Rectal smooth muscle tissue (tissue), 1 donor: ENCODE measurements at regions not wholly inside any gene's neighbourhood (a gene's known extent, or its start where the extent isn't known, plus 50 kb on each side); places are given as distances from the start of the nearest gene placed in this dataset.
A peak's percentile ranks its signal among the peaks of the same experiment; 100 is the strongest.
"Not testable (repeated sequence)": the region's sequence is repeated elsewhere in the genome, so short reads cannot be mapped to it uniquely, and the experiment has no call there.

ENCODE experiments used
- H3K27ac ChIP-seq: one replicate; pipeline ENCODE4 v1.7.0; 2013; ENCODE audit warnings: low read depth, low read length, inconsistent platforms
- H3K27me3 ChIP-seq: one replicate; pipeline ENCODE4 v1.7.0; 2013; ENCODE audit warnings: low read length; ENCODE audit not compliant: control insufficient read depth, insufficient read depth
- H3K36me3 ChIP-seq: one replicate; pipeline ENCODE4 v1.7.0; 2013; ENCODE audit warnings: low read length; ENCODE audit not compliant: control insufficient read depth, insufficient read depth
- H3K4me1 ChIP-seq: one replicate; pipeline ENCODE4 v1.7.0; 2013; ENCODE audit warnings: low read length; ENCODE audit not compliant: control insufficient read depth, insufficient read depth
- H3K4me3 ChIP-seq: one replicate; pipeline ENCODE4 v1.7.0; 2013; ENCODE audit warnings: low read length
- H3K9ac ChIP-seq: one replicate; pipeline ENCODE4 v1.7.0; 2013; ENCODE audit warnings: low read length

DNA sequence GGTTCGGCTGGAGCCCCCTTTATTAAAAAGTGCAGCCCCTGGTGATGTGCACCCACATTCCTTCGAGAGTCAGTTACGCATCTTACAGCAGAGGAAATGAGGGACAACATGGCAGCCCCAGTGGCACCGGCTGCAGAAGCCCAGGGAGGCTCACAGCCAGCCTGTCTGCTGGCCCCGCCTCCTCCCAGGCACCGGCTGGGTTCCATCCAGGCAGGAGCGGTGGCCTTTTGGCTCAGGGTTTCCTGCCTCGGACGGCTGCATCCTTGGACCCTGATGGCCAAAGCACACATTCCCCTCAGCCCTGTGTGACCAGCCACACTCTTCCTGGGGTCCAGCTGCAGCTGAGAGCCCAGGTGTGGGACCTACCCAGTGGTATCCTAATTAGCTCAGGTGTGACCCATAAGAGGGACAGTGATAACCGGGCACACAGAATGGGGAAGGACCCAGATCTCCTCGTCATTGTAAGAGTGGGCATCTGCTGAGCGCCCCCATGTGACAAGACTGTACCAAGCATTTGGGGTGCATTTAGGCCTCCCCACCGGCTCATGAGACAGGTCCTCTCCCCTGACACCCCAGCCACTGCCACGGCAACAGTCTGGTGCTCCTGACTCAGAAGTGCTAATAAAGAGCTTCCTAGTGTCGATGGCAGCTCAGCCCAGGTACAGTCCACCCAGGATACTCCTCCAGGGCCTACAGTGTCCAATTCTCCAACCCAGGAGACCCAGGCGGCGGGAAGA is 63.3 kb upstream of the CHST15 start:
- Histone ChIP-seq H3K27me3 (no peaks in the 10 kb centered on the region), H3K4me1 (peaks cover 29% of the 10 kb centered on the region), H3K9ac (no peak overlapping the region), H3K36me3 (no peaks in the 10 kb centered on the region), H3K27ac (no peak overlapping the region), H3K4me3 (no peak overlapping the region)

DNA sequence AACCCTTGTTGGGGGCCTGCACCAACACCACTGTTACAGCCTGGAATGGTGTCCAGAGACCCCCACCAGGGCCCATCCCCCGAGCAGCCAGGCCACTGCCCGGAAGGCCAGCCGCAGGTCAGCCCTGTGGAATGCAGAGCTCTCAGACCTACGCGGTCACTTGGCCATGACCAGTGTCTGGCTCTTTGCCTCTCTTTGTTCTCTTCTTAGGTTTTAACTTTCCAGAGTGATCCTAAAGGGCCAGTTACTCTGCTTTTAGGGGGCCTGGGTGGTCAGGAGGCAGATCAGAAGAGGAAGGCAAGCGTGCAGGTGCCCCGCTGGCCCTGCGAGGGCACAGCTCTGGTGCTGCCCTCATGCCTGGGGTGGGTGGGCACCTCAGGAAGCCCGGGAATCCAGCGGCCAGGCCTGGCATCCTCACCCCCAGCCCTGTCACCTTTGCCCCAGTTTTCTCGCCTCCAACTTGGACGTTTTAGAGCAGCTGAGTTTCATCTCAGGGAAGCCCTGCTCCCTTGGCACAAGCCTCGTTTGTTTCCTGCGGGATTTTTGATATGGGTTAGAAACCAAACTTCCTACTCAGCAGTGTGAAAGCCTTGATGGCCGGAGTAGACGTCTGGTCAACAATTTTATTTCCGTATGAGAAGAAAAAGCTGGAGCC is 62.5 kb upstream of the CHST15 start:
- Histone ChIP-seq H3K4me1 (peaks cover 29% of the 10 kb centered on the region), H3K27ac (no peak overlapping the region), H3K27me3 (no peaks in the 10 kb centered on the region), H3K4me3 (no peak overlapping the region), H3K36me3 (no peaks in the 10 kb centered on the region), H3K9ac (no peak overlapping the region)

DNA sequence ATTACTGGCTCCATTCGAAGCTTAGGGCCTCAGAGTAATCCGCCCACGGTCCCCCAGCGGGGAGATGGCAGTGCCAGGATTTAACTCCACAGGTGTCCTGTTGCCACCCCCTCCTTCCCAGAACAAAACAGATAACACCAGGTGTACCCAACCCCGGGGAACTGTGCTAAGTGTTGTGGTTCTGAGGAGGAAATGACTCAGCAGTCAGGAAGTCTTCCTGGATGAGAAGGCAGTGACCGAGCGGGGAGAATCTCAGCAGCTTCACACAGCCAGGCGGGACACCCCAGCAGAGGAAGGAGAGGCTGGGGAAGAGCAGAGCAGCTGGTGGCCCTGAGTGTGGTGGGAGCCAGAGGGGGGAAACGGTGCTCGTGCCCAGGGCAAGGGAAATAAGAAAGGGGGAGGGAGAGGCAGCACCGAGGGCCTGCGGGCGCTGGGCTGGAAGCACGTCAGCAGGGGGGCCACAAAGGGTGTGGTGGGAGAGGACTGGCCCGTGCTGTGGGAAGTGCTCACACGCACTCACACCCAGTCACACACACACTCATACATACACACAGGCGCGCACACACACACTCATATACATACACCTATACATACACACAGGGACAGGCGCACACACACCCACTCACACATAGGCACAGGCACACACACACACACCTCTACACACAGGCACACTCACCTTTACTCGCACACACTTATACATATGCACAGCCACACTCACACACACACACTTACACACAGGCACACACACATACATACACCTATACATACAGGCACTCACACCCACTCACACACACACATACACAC is 59.8 kb upstream of the CHST15 start:
- Histone ChIP-seq H3K36me3 (no peaks in the 10 kb centered on the region), H3K4me3 (peak overlapping the region; percentile 4), H3K4me1 (peaks cover 35% of the 10 kb centered on the region), H3K27ac (peak overlapping the region; percentile 71), H3K9ac (no peak overlapping the region), H3K27me3 (no peaks in the 10 kb centered on the region)

DNA sequence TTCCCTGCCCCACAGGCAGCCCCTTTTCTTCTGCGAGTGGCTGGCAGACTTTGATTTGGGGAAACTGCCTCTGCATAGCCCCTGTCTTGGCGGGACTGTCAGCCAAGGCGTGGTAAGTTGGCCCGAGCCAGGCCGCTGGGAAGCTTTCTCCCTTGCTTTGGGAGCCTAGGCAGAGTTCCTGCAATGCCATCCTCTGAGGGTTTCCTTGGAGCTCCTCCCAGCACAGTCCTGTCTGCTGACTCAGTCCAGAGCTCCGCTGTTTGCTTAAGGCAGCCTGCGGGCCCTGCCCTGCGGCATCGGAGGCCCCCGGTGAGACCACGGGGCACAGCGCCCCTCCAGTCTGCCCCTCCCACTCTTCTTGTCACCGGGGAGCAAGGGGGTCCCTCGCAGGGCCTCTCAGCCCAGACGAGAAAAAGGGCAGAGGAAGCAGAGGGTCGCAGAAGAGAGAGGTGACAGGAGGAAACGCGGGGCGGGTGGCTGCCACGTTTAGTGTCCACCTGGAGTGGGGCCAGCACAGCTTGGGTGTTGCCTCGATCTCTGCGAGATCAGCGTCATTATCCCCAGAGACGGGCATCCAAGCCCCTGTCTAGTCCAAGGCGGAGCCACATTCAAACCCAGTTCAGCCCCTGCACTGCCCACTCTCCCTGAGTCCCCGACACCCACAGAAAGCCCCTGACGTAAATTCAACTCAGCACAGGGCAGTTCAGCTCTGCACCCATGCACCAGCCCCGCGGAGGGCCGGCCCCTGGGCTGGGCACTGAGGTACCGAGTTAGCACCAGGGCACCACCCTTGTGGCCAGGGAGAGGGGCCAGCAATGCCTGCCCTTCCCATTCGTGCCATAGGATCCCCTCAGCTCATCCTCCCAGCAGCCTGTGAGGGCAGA is 59.0 kb upstream of the CHST15 start:
- H3K9ac ChIP-seq: no peak overlapping the region
- H3K27ac ChIP-seq: peak overlapping the region; percentile 71
- H3K4me1 ChIP-seq: peaks cover 33% of the 10 kb centered on the region
- H3K4me3 ChIP-seq: peak overlapping the region; percentile 22
- no peaks in the 10 kb centered on the region for H3K36me3 ChIP-seq
- no peaks in the 10 kb centered on the region for H3K27me3 ChIP-seq

DNA sequence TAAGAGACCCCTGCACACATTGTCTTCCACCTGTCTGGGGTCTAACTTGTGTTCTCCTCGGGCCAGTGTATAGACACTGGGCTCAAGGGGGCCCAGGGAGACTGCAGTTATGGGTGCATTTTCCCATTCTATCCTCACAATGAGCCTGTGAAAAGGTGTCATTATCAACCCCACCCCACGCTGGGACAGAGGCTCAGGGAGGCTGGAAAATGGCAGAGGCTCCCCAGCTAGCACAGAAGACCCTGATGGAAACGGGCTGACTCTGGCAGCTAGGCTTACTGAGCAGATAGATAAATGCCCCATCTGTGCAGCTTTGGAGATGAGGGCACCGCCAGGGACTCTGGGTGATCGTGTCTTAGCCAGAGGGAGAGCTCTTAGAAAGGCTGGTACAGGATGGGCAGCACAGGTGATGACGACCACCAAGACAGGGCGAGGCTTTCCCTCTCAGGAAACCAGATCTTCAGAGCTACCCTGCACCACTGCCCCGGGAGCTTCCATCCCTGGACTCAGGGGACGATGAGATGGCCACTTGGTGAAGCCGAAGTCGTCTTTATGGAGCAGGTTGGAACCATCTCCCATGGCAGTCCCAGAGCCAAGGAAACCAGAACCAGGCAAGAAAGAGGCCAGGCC is 58.2 kb upstream of the CHST15 start:
- Histone ChIP-seq H3K27me3 (no peaks in the 10 kb centered on the region), H3K4me1 (peaks cover 25% of the 10 kb centered on the region), H3K9ac (no peak overlapping the region), H3K36me3 (no peaks in the 10 kb centered on the region), H3K4me3 (no peak overlapping the region), H3K27ac (peak overlapping the region; percentile 71)

DNA sequence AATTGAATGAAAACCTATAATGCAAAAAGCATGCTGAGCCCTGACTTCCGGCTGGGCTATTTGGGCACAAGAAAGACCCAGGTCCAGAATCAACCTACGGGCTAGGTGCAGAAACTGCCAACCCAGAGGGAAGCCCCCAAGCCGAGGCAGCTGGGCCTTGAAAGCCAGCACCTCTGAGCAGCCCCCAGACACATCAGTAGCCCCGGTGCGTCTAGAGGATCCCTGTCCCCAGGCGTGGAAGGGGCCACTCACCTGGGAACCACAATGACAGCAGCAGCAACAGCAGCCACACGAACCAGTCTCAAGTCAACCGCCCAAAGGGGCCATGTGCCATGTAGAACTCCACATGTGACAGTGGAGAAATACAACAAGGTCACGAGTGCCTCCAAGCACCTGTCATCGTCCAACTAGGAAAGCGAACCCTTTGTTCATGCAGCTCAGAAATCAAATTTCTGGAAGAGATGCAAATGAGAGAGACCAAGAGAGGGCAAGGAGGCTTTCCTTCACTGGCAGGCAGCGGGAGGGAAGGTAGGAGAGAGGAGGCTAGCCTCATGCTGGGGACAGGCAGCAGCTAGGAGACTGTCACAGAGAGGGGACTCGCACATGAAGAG is 57.5 kb upstream of the CHST15 start:
- H3K27ac ChIP-seq: no peak overlapping the region
- H3K4me3 ChIP-seq: no peak overlapping the region
- H3K4me1 ChIP-seq: peaks cover 20% of the 10 kb centered on the region
- no peaks in the 10 kb centered on the region for H3K27me3 ChIP-seq
- H3K36me3 ChIP-seq: no peaks in the 10 kb centered on the region
- no peak overlapping the region for H3K9ac ChIP-seq

DNA sequence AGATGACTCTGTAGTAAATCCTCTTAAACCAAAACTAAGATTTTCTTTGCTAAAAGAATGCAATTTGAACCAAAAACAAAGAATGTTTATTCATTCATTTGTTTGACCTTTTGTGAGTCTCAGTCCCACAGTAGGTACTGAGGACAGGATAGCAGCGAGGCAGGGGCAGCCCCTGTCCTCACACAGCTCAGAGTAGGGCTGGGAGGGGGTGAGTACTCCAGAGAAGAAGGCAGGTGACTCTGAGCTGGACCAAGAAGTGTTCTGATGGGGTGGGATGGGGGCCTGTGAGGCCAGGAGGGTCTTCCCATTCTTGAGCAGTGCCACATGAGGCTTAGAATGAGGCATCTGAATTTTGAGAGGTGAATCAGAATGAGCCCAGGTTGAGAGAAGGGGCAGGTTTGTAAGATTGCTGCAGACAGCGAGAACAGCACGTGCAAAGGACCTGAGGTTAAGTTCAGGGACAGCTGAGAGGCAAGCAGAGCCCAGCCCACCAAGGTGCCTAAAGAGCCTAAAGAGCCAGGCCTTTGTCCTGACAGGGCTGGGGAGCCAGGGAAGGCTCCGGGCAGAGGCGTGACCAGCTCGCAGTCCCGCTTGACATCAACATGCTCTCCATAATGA is 56.9 kb upstream of the CHST15 start:
- Histone ChIP-seq H3K9ac (no peak overlapping the region), H3K4me1 (peaks cover 19% of the 10 kb centered on the region), H3K27me3 (no peaks in the 10 kb centered on the region), H3K4me3 (no peak overlapping the region), H3K27ac (no peak overlapping the region), H3K36me3 (no peaks in the 10 kb centered on the region)

DNA sequence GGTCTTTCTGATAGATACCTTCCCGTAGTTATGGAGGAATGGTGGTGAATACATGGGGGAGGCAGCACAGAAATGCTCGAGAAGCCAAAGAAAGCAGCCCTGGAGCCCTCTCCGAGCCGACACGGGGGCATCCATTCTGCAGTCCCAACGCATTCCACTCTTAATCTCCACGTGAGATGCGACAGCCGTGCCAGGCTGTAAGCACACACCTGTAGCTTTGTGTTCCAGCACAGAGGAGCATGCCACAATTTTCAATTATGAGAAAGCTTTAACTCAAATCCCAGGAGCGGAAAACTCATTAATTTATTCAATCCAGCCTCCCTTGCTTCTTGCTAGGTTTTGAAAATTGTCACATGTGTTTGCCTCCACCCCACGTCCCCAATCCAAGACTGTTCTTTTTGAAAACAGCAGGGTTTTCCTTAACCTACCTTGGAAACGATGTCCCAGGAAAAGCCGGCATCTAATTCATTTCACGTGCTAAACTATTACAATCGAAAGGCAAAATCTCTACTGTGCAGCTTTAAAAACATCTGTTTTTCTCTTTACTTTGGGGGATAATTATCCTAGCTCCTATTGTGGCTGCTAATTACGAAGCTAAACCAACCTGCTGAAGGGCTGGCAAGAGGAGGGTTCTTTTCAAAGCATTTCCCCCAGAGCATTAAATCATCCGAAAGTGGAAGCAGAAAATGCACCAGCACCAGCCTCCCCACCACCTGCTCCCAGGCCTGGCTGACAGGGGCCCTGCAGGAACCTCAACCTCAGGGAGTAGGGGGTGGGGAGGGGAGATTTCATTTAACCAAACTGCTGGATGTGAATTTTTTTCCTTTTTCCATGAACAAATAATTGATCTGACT is 56.0 kb upstream of the CHST15 start:
- Histone ChIP-seq H3K4me1 (peaks cover 19% of the 10 kb centered on the region), H3K36me3 (no peaks in the 10 kb centered on the region), H3K9ac (no peak overlapping the region), H3K27ac (no peak overlapping the region), H3K4me3 (peak overlapping the region; percentile 28), H3K27me3 (no peaks in the 10 kb centered on the region)

DNA sequence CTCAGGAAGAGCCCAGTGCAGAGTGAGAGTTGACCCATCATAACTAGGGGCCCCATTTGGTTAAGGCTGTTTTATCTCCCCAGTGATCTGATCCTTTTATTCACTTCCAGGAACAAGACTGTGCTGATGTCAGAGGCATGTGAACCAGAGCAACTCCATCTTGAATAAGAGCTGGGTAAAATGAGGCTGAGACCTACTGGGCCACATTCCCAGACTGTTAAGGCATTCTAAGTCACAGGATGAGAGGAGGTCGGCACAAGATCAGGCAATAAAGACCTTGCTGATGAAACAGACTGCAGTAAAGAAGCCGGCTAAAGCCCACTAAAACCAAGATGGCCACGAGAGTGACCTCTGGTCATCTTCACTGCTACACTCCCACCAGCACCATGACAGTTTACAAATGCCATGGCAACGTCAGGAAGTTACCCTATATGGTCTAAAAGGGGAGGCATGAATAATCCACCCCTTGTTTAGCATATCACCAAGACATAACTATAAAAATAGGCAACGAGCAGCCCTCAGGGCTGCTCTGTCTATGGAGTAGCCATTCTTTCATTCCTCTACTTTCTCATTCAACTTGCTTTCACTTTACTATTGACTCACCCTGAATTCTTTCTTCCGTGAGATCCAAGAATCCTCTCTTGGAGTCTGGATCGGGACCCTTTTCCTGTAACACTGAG is 55.3 kb upstream of the CHST15 start:
- not testable (repeated sequence) for H3K36me3 ChIP-seq, H3K27me3 ChIP-seq, H3K27ac ChIP-seq, H3K9ac ChIP-seq
- Histone ChIP-seq H3K4me1 (peaks cover 19% of the 10 kb centered on the region), H3K4me3 (peak overlapping the region; percentile 28)

DNA sequence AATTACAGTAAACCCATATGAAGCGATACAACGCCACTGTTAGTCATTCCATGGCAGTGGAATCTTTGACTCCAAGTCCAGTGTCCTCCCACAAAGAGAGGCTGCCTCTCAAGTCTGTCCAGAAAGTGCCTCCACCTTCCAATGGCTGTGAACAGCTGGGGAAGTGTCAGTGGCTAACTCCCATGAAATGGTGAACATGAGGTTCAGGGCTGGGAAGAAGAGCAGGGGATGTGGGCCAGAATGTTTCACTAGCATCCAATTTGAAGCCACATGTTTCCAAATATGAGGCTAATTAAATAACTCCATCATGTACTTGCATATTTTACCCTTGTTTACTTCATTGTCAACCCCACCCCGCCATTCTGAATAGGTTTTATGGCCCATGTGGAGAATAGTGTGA is 53.1 kb upstream of the CHST15 start:
- Histone ChIP-seq H3K4me1 (peaks cover 7% of the 10 kb centered on the region), H3K27ac (no peak overlapping the region), H3K4me3 (no peak overlapping the region), H3K9ac (no peak overlapping the region), H3K36me3 (no peaks in the 10 kb centered on the region), H3K27me3 (no peaks in the 10 kb centered on the region)
